HCT116 (cell line): ENCODE measurements at regions not wholly inside any gene's neighbourhood (a gene's known extent, or its start where the extent isn't known, plus 50 kb on each side); places are given as distances from the start of the nearest gene placed in this dataset.

Experiments used
- ATAC-seq: fragments of 200-7000 bp; cut with Tn5 transposase; 2 replicates; pipeline ENCODE4 v1.9.1; 2020; ENCODE audit warnings: mild to moderate bottlenecking, moderate library complexity
- BruUV-seq: library from RNA; stranded (reverse); fragments of 400-500 nt; replicated peaks from 2 replicates; lab custom pipeline; 2021; lab: Mats Ljungman, UMichigan
- CTCF ChIA-PET: fragments of 300-600 bp; sonication (Branson Sonifier 250); formaldehyde crosslinking; loops from one replicate; lab custom pipeline; 2021; ENCODE audit warnings: antibody characterized with exemption; lab: Charles Lee
- POLR2A ChIA-PET: fragments of 300-600, 350-600 bp; sonication (Branson Sonifier 250); formaldehyde crosslinking; loops from one replicate; lab custom pipeline; 2021; ENCODE audit warnings: antibody characterized with exemption; lab: Charles Lee
- RAD21 ChIA-PET, 2 experiments: fragments of 300-600 bp; sonication (Branson Sonifier 250); formaldehyde crosslinking; loops; one replicate each; lab custom pipeline; 2023; ENCODE audit warnings: low total read pairs in 2 of 2; ENCODE audit not compliant: uncharacterized antibody in 2 of 2, unreplicated experiment in 2 of 2, low non-redundant PET in 1 of 2; lab: Charles Lee
- DNase-seq: peaks from one replicate; pipeline ENCODE4 v3.0.0-alpha.2; 2010; ENCODE audit warnings: low read depth, low spot score
- H2AFZ ChIP-seq: fragments of 200-600 bp; shearing (Covaris generic), sonication (generic); 2 replicates; pipeline ENCODE4 v1.6.1; 2017; ENCODE audit warnings: low read depth, mixed run types, mixed read lengths, antibody characterized with exemption, low read length; ENCODE audit not compliant: poor library complexity, severe bottlenecking
- H3K27ac ChIP-seq: 2 replicates; pipeline ENCODE4 v1.5.1; 2012; ENCODE audit warnings: low read depth, low read length
- H3K27me3 ChIP-seq: fragments of 200-600 bp; sonication (generic); 2 replicates; pipeline ENCODE4 v1.6.1; 2016; ENCODE audit warnings: mixed run types, low read length, mixed read lengths; ENCODE audit not compliant: insufficient read depth
- H3K36me3 ChIP-seq, 2 experiments: fragments of 200-500 bp in 1 of 2; fragments of 200-600 bp in 1 of 2; sonication (Bioruptor generic) in 1 of 2; sonication (generic) in 1 of 2; 2 replicates each; pipeline versions ENCODE4 v1.5.1 to v1.6.1; 2014 to 2016; ENCODE audit warnings: low read length in 2 of 2, inconsistent platforms in 1 of 2, mixed read lengths in 1 of 2, mixed run types in 1 of 2; ENCODE audit not compliant: insufficient read depth in 2 of 2, control insufficient read depth in 1 of 2
- H3K4me1 ChIP-seq, 2 experiments: fragments of 200-600 bp in 1 of 2; sonication (generic) in 1 of 2; 2 replicates each; pipeline versions ENCODE4 v1.5.1 to v1.6.1; 2012 to 2017; ENCODE audit warnings: low read length in 2 of 2, inconsistent platforms in 1 of 2, mild to moderate bottlenecking in 1 of 2, mixed read lengths in 1 of 2, mixed run types in 1 of 2, moderate library complexity in 1 of 2; ENCODE audit not compliant: insufficient read depth in 2 of 2, control insufficient read depth in 1 of 2
- H3K4me2 ChIP-seq: fragments of 200-600 bp; sonication (generic); 2 replicates; pipeline ENCODE4 v1.6.1; 2017; ENCODE audit warnings: mixed run types, low read length, mixed read lengths
- H3K4me3 ChIP-seq, 2 experiments: fragments of 200-600 bp in 1 of 2; sonication (generic) in 1 of 2; replicated peaks in 1 of 2; 2 replicates each; pipeline ENCODE4 v1.5.1; 2011 to 2016; ENCODE audit warnings: low read length in 2 of 2, control low read depth in 1 of 2, low read depth in 1 of 2, mild to moderate bottlenecking in 1 of 2, mixed read lengths in 1 of 2, mixed run types in 1 of 2
- H3K79me2 ChIP-seq: fragments of 200-600 bp; sonication (generic); 2 replicates; pipeline ENCODE4 v1.6.1; 2017; ENCODE audit warnings: mild to moderate bottlenecking, mixed run types, low read length, moderate library complexity, mixed read lengths; ENCODE audit not compliant: insufficient read depth
- H3K9ac ChIP-seq: fragments of 200-600 bp; sonication (generic); 2 replicates; pipeline ENCODE4 v1.6.1; 2016; ENCODE audit warnings: low read length, mixed read lengths
- H3K9me2 ChIP-seq: fragments of 200-600 bp; sonication (generic), shearing (Covaris generic); 2 replicates; pipeline ENCODE4 v1.6.1; 2017; ENCODE audit warnings: mixed run types, mild to moderate bottlenecking, moderate library complexity; ENCODE audit not compliant: insufficient read depth
- H3K9me3 ChIP-seq, 2 experiments: fragments of 200-500 bp in 1 of 2; fragments of 200-600 bp in 1 of 2; sonication (Bioruptor generic) in 1 of 2; sonication (generic) in 1 of 2; 2 replicates each; pipeline ENCODE4 v1.6.1; 2014 to 2017; ENCODE audit warnings: low read length in 2 of 2, mixed read lengths in 2 of 2, inconsistent platforms in 1 of 2, low read depth in 1 of 2, mild to moderate bottlenecking in 1 of 2, mixed run types in 1 of 2, moderate library complexity in 1 of 2; ENCODE audit not compliant: control insufficient read depth in 1 of 2, insufficient read depth in 1 of 2
- H4K20me1 ChIP-seq: fragments of 200-600 bp; sonication (generic), shearing (Covaris generic); 2 replicates; pipeline ENCODE4 v1.6.1; 2017; ENCODE audit warnings: mixed run types, mild to moderate bottlenecking, moderate library complexity; ENCODE audit not compliant: insufficient read depth
- CBX3 ChIP-seq: IDR thresholded peaks from 2 replicates; pipeline ENCODE4 v1.6.1; 2012; ENCODE audit warnings: low read depth
- EGR1 ChIP-seq: IDR thresholded peaks from 2 replicates; pipeline ENCODE4 v1.6.1; 2012; ENCODE audit warnings: low read depth
- ELF1 ChIP-seq: IDR thresholded peaks from 2 replicates; pipeline ENCODE4 v1.6.1; 2012; ENCODE audit warnings: low read depth, borderline replicate concordance
- EZH2 ChIP-seq: fragments of 200-600 bp; sonication (generic); IDR thresholded peaks from 2 replicates; pipeline ENCODE4 v1.6.1; 2017; ENCODE audit warnings: antibody characterized with exemption, mixed run types
- FOSL1 ChIP-seq: IDR thresholded peaks from 2 replicates; pipeline ENCODE4 v1.6.1; 2012; ENCODE audit warnings: low read depth
- MAX ChIP-seq: IDR thresholded peaks from 2 replicates; pipeline ENCODE4 v1.6.1; 2012
- SP1 ChIP-seq: IDR thresholded peaks from 2 replicates; pipeline ENCODE4 v1.6.1; 2012; ENCODE audit warnings: low read depth
- YY1 ChIP-seq: IDR thresholded peaks from 2 replicates; pipeline ENCODE4 v1.6.1; 2011; ENCODE audit warnings: low read length, low read depth, moderate library complexity, mild to moderate bottlenecking; ENCODE audit not compliant: insufficient replicate concordance; ENCODE audit errors: extremely low read depth
- intact Hi-C: fragments of 100-400 bp; cut with micrococcal nuclease; formaldehyde crosslinking; loops from 2 replicates; pipeline ENCODE4 v1.10.0; 2022
- TF ChIP-seq, protein P1 (sequence below): IDR thresholded peaks from 2 replicates; pipeline ENCODE4 v1.6.1; 2012; ENCODE audit warnings: low read depth

DNA sequence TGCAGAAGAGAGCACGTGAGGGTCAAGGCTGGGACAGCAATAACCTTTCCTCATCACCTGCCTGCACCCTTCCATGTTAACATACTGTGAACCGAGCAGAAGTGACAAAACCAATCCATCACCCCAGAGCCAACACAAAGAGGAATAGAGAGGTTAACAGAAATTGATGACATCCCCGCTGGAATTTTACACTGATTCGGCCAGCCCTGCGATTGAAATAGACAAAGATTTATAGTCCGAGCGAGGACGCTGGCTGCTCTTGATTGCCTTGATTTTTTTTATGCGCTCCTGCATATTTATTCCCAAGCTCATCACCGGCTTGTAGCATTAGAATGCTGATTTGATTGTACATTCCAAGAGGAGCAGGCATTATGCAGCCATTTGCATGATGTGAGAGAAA is 729.7 kb downstream of the BCL11B start:
- Histone ChIP-seq H3K9ac (no peak overlapping the region), H3K27me3 (no peaks in the 10 kb centered on the region), H3K27ac (no peak overlapping the region), H3K9me2 (no peaks in the 10 kb centered on the region), H2AFZ (no peak overlapping the region), H3K79me2 (no peaks in the 10 kb centered on the region), H3K4me1 (no peaks in the 10 kb centered on the region), H3K9me3 (no peaks in the 10 kb centered on the region; a peak in 1 of 4 replicates), H3K36me3 (no peaks in the 10 kb centered on the region), H3K4me2 (no peak overlapping the region), H4K20me1 (no peaks in the 10 kb centered on the region), H3K4me3 (no peak overlapping the region)
- intact Hi-C loops = no loop called here
- DNase-seq (no peak), ATAC-seq (no peak)
- no peak for TF ChIP-seq ELF1
- no peak for TF ChIP-seq EGR1
- TF ChIP-seq MAX = no peak
- TF ChIP-seq EZH2 = no peak
- TF ChIP-seq FOSL1 = no peak
- no peak for TF ChIP-seq YY1
- TF ChIP-seq SP1 = no peak
- no peak for TF ChIP-seq CBX3
- TF ChIP-seq, protein P1, sequence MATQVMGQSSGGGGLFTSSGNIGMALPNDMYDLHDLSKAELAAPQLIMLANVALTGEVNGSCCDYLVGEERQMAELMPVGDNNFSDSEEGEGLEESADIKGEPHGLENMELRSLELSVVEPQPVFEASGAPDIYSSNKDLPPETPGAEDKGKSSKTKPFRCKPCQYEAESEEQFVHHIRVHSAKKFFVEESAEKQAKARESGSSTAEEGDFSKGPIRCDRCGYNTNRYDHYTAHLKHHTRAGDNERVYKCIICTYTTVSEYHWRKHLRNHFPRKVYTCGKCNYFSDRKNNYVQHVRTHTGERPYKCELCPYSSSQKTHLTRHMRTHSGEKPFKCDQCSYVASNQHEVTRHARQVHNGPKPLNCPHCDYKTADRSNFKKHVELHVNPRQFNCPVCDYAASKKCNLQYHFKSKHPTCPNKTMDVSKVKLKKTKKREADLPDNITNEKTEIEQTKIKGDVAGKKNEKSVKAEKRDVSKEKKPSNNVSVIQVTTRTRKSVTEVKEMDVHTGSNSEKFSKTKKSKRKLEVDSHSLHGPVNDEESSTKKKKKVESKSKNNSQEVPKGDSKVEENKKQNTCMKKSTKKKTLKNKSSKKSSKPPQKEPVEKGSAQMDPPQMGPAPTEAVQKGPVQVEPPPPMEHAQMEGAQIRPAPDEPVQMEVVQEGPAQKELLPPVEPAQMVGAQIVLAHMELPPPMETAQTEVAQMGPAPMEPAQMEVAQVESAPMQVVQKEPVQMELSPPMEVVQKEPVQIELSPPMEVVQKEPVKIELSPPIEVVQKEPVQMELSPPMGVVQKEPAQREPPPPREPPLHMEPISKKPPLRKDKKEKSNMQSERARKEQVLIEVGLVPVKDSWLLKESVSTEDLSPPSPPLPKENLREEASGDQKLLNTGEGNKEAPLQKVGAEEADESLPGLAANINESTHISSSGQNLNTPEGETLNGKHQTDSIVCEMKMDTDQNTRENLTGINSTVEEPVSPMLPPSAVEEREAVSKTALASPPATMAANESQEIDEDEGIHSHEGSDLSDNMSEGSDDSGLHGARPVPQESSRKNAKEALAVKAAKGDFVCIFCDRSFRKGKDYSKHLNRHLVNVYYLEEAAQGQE = no peak
- CTCF ChIA-PET = no interaction called here
- POLR2A ChIA-PET = no interaction called here
- no TSS peak for BruUV-seq
- RAD21 ChIA-PET = no interaction called here
